Fibroblast of lung (primary cell): ENCODE measurements at regions not wholly inside any gene's neighbourhood (a gene's known extent, or its start where the extent isn't known, plus 50 kb on each side); places are given as distances from the start of the nearest gene placed in this dataset.

Experiments
- DNase-seq, 2 donors: peaks; one replicate each; pipeline versions ENCODE4 v3.0.0 to v3.0.0-alpha.2; 2010; ENCODE audit warnings: low read depth in 2 of 2
- H2AFZ ChIP-seq: 2 replicates; pipeline ENCODE4 v1.5.1; 2012; ENCODE audit warnings: low read length, control low read depth, inconsistent platforms
- H3K27ac ChIP-seq: 2 replicates; pipeline ENCODE4 v1.5.1; 2011; ENCODE audit warnings: low read length, control low read depth; ENCODE audit not compliant: insufficient read depth
- H3K27me3 ChIP-seq: 2 replicates; pipeline ENCODE4 v1.5.1; 2011; ENCODE audit warnings: mild to moderate bottlenecking, low read length; ENCODE audit not compliant: control insufficient read depth, insufficient read depth
- H3K36me3 ChIP-seq: 2 replicates; pipeline ENCODE4 v1.5.1; 2011; ENCODE audit warnings: low read length; ENCODE audit not compliant: control insufficient read depth, insufficient read depth
- H3K4me1 ChIP-seq: 2 replicates; pipeline ENCODE4 v1.5.1; 2011; ENCODE audit warnings: low read length; ENCODE audit not compliant: control insufficient read depth, insufficient read depth; ENCODE audit errors: extremely low read depth
- H3K4me2 ChIP-seq: 2 replicates; pipeline ENCODE4 v1.5.1; 2011; ENCODE audit warnings: low read length, control low read depth; ENCODE audit not compliant: insufficient read depth; ENCODE audit errors: extremely low read depth
- H3K4me3 ChIP-seq, 4 experiments: fragments of 200-600 bp in 1 of 4; sonication (generic) in 1 of 4; replicated peaks in 1 of 4; 2 replicates each; pipeline ENCODE4 v1.5.1; 2011 to 2016; ENCODE audit warnings: low read length in 4 of 4, low read depth in 3 of 4, mild to moderate bottlenecking in 3 of 4, control low read depth in 2 of 4, inconsistent platforms in 1 of 4, mixed read lengths in 1 of 4; ENCODE audit not compliant: insufficient read depth in 1 of 4; ENCODE audit errors: control extremely low read depth in 1 of 4
- H3K79me2 ChIP-seq: 2 replicates; pipeline ENCODE4 v1.5.1; 2012; ENCODE audit warnings: mild to moderate bottlenecking, low read length, inconsistent platforms; ENCODE audit not compliant: control insufficient read depth, insufficient read depth
- H3K9ac ChIP-seq: 2 replicates; pipeline ENCODE4 v1.5.1; 2011; ENCODE audit warnings: mild to moderate bottlenecking, low read length, control low read depth; ENCODE audit not compliant: insufficient read depth
- H3K9me3 ChIP-seq: 2 replicates; pipeline ENCODE4 v1.5.1; 2012; ENCODE audit warnings: low read depth, low read length; ENCODE audit not compliant: control insufficient read depth, insufficient read depth
- H4K20me1 ChIP-seq: 2 replicates; pipeline ENCODE4 v1.5.1; 2011; ENCODE audit warnings: low read length; ENCODE audit not compliant: control insufficient read depth, insufficient read depth; ENCODE audit errors: extremely low read depth
- CTCF ChIP-seq, 2 donors: IDR thresholded peaks in 1 of 2; conservative IDR thresholded peaks in 1 of 2; 1 replicate in 1 of 2; 2 replicates in 1 of 2; pipeline ENCODE4 v1.5.1; 2011 to 2012; ENCODE audit warnings: low read length in 2 of 2, control low read depth in 1 of 2, inconsistent platforms in 1 of 2, low read depth in 1 of 2, mild to moderate bottlenecking in 1 of 2
- EZH2 ChIP-seq: IDR thresholded peaks from 2 replicates; pipeline ENCODE4 v1.5.1; 2012; ENCODE audit warnings: low read length, control low read depth, mild to moderate bottlenecking; ENCODE audit errors: missing control alignments

GRCh38 chr13:64798422-64798821 lies 2431.7 kb downstream of the PCDH9 start:
- H4K20me1 ChIP-seq: no peaks in the 10 kb centered on the region
- H3K4me3 ChIP-seq: no peak overlapping the region
- H3K27me3 ChIP-seq: no peaks in the 10 kb centered on the region
- H3K9ac ChIP-seq: no peak overlapping the region
- no peak overlapping the region for H2AFZ ChIP-seq
- H3K4me2 ChIP-seq: no peak overlapping the region
- H3K27ac ChIP-seq: no peak overlapping the region
- H3K79me2 ChIP-seq: no peaks in the 10 kb centered on the region
- TF ChIP-seq CTCF (conservative IDR thresholded peaks at IDR 0.05 in 1 of 2, IDR thresholded peaks at IDR 0.05 in 1 of 2; ENCODE audit: low read depth in 1 of 2, low read length in 2 of 2) (no peak), EZH2 (no peak)
- DNase-seq: no peak
- no peaks in the 10 kb centered on the region for H3K4me1 ChIP-seq
- no peaks in the 10 kb centered on the region for H3K9me3 ChIP-seq
- H3K36me3 ChIP-seq: no peaks in the 10 kb centered on the region

GRCh38 chr13:64793592-64793991 lies 2436.5 kb downstream of the PCDH9 start:
- H3K4me2 ChIP-seq: no peak overlapping the region
- no peaks in the 10 kb centered on the region for H3K79me2 ChIP-seq
- H3K4me1 ChIP-seq: no peaks in the 10 kb centered on the region
- H3K4me3 ChIP-seq: no peak overlapping the region
- H2AFZ ChIP-seq: no peak overlapping the region
- no peaks in the 10 kb centered on the region for H3K36me3 ChIP-seq
- DNase-seq: no peak
- no peaks in the 10 kb centered on the region for H3K9me3 ChIP-seq
- H3K9ac ChIP-seq: no peak overlapping the region
- no peaks in the 10 kb centered on the region for H3K27me3 ChIP-seq
- H3K27ac ChIP-seq: no peak overlapping the region
- no peaks in the 10 kb centered on the region for H4K20me1 ChIP-seq
- TF ChIP-seq EZH2: no peak
- TF ChIP-seq CTCF (conservative IDR thresholded peaks at IDR 0.05 in 1 of 2, IDR thresholded peaks at IDR 0.05 in 1 of 2; ENCODE audit: low read depth in 1 of 2, low read length in 2 of 2): no peak

GRCh38 chr13:64793131-64793530 lies 2437.0 kb downstream of the PCDH9 start:
- Histone ChIP-seq H4K20me1 (no peaks in the 10 kb centered on the region), H2AFZ (no peak overlapping the region), H3K4me2 (no peak overlapping the region), H3K9ac (no peak overlapping the region), H3K4me1 (no peaks in the 10 kb centered on the region), H3K4me3 (no peak overlapping the region), H3K9me3 (no peaks in the 10 kb centered on the region), H3K36me3 (no peaks in the 10 kb centered on the region), H3K79me2 (no peaks in the 10 kb centered on the region), H3K27me3 (no peaks in the 10 kb centered on the region), H3K27ac (no peak overlapping the region)
- TF ChIP-seq EZH2 (no peak), CTCF (conservative IDR thresholded peaks at IDR 0.05 in 1 of 2, IDR thresholded peaks at IDR 0.05 in 1 of 2; ENCODE audit: low read depth in 1 of 2, low read length in 2 of 2) (no peak)
- no peak for DNase-seq
